ENCODE measurements at regions not wholly inside any gene's neighbourhood (a gene's known extent, or its start where the extent isn't known, plus 50 kb on each side); places are given as distances from the start of the nearest gene placed in this dataset.

DNA sequence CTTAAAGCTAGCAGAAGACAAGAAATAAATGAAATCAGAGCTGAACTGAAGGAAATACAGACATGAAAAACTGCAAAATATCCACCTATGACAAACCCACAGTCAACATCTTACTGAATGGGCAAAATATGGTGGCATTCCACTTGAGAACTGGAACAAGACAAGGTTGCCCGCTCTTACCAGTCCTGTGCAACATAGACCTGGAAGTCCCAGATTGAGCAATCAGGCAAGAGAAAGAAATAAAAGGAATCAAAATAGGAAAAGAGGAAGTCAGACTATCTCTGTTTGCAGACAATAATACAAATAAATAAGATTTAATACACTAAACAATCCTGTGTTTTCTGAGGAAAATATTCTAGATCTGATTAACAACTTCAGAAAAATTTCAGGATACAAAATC, 570.5 kb upstream of the SEMA3D start:
- no peaks in the 10 kb centered on the region for H3K36me3 Mint-ChIP-seq (ENCODE audit: low read depth)
- H3K4me3 Mint-ChIP-seq: no peak overlapping the region
- no peaks in the 10 kb centered on the region for H3K9me3 Mint-ChIP-seq (ENCODE audit: insufficient read depth)
- ChIA-PET CTCF (no interaction called here), POLR2A (no interaction called here)
- no peak for DNase-seq
- no peaks in the 10 kb centered on the region for H3K4me1 Mint-ChIP-seq (ENCODE audit: low read depth)
- ATAC-seq: no peak
- no peaks in the 10 kb centered on the region for H3K27me3 Mint-ChIP-seq (ENCODE audit: low read depth)
- H3K27ac Mint-ChIP-seq: no peak overlapping the region

DNA sequence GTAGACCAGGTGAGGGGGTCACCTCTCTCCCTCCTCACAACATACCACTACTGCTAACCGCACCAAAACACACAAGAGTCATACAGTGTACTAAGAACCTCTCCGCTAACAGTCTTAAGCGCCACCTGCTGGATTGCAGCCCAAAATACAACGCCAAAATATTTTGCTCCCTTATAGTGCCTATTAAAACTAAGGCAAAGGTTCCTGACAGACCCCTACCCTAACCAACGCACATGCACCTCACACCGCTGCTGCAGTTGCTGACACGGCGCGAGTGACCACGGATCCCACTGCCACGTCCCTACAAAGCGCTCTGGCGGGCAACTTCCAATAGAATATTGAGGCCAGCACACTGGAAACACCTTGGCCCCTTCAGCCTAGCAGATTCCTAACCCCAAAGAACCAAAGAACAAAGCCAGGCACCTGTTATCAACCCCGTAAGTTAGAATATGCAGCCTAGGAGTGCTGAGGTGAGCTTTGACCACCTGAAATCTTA, 563.6 kb upstream of the SEMA3D start:
- Mint-ChIP-seq H3K4me3 (no peak overlapping the region), H3K27ac (no peak overlapping the region), H3K9me3 (ENCODE audit: insufficient read depth) (no peaks in the 10 kb centered on the region), H3K36me3 (ENCODE audit: low read depth) (no peaks in the 10 kb centered on the region), H3K27me3 (ENCODE audit: low read depth) (no peaks in the 10 kb centered on the region), H3K4me1 (ENCODE audit: low read depth) (no peaks in the 10 kb centered on the region)
- ATAC-seq (no peak), DNase-seq (no peak)
- ChIA-PET POLR2A (no interaction called here), CTCF (no interaction called here)

DNA sequence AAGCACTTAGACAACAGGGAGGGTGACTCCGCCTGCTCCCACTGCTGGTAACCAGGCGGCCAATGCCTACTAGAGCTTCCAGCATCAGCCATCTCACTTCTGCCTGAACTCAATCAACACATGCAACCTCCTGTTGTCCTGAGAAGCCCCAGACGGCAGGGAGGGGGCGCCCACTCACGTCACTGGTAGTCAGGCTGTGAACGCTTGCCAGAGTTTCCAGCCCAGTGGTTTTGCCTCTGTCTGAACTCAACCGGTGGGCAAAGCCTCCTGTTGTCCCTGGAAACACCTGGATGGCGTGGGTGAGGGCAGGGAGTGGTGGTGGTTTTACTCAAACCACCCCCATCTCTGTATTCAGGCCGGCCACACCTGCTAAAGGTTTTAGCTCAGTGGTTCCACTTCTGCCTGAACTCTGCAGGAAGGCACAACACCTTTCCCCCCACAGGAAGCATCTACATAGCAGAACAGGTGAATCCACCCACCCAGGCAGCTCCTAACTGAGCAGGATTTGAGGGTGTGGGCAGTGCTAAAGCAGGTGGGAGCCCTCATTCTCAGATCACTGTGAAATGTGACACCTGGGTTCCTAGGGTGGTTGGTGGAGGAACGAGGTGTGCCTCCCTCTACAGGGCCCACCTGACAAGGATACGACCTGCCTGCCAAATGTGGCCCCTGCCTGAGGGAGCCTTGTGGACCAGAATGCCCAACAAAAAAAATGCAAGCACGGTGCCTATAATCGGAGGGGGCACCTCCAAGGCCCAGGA, 563.0 kb upstream of the SEMA3D start:
- Mint-ChIP-seq H3K4me1 (ENCODE audit: low read depth) (no peaks in the 10 kb centered on the region), H3K36me3 (ENCODE audit: low read depth) (no peaks in the 10 kb centered on the region), H3K4me3 (no peak overlapping the region), H3K27me3 (ENCODE audit: low read depth) (no peaks in the 10 kb centered on the region), H3K9me3 (ENCODE audit: insufficient read depth) (no peaks in the 10 kb centered on the region), H3K27ac (no peak overlapping the region)
- DNase-seq: no peak
- ATAC-seq: no peak
- POLR2A ChIA-PET: no interaction called here
- CTCF ChIA-PET: no interaction called here

DNA sequence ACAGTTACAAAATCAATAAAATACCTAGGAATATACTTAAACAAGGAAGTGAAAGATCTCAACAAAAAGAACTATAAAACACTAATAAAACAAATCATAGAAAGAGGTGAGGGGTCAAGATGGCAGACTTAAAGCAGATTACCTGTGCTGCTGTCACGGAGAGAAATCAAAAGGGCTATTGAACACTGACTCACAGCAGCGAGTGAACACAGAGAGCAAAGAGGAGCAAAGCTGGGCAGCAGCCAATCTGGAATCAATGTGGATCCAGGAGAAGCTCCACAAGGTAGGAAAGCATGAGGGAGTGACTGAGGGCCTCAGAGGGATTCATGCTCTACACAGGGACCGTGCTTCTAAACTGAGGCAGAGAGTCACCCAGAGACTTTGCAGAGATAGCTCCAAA, 562.0 kb upstream of the SEMA3D start:
- no peak overlapping the region for H3K27ac Mint-ChIP-seq
- no peak for ATAC-seq
- POLR2A ChIA-PET: no interaction called here

DNA sequence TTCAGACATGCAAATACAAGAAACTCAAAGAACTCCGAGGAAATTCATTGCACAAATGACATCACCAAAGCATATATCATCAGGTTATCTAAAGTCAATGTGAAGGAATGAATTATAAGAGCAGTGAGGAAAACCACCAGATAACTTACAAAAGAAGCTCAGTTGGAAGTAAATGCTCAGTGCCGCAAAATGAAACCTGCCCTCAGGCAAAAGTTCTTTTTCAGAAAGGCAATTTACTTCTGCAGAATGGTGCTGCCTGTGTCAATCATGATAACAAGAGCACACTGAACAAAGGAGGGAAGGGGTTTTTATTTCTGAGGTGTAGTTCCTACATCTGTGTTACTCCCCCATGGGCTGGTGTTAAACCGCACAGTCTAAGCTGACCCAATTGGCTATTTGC, 550.6 kb upstream of the SEMA3D start:
- Mint-ChIP-seq H3K27ac (no peak overlapping the region), H3K36me3 (ENCODE audit: low read depth) (no peaks in the 10 kb centered on the region), H3K4me1 (ENCODE audit: low read depth) (no peaks in the 10 kb centered on the region), H3K9me3 (ENCODE audit: insufficient read depth) (peaks cover 3% of the 10 kb centered on the region), H3K4me3 (no peak overlapping the region), H3K27me3 (ENCODE audit: low read depth) (no peaks in the 10 kb centered on the region)
- CTCF ChIA-PET: no interaction called here
- no peak for DNase-seq
- ATAC-seq: no peak
- POLR2A ChIA-PET: no interaction called here

More for the DNA sequence above, 562.0 kb upstream of the SEMA3D start:
- DNase-seq: no peak
- no peaks in the 10 kb centered on the region for H3K36me3 Mint-ChIP-seq (ENCODE audit: low read depth)
- no peaks in the 10 kb centered on the region for H3K9me3 Mint-ChIP-seq (ENCODE audit: insufficient read depth)
- no peak overlapping the region for H3K4me3 Mint-ChIP-seq
- H3K4me1 Mint-ChIP-seq (ENCODE audit: low read depth): no peaks in the 10 kb centered on the region
- H3K27me3 Mint-ChIP-seq (ENCODE audit: low read depth): no peaks in the 10 kb centered on the region
- CTCF ChIA-PET: no interaction called here

DNA sequence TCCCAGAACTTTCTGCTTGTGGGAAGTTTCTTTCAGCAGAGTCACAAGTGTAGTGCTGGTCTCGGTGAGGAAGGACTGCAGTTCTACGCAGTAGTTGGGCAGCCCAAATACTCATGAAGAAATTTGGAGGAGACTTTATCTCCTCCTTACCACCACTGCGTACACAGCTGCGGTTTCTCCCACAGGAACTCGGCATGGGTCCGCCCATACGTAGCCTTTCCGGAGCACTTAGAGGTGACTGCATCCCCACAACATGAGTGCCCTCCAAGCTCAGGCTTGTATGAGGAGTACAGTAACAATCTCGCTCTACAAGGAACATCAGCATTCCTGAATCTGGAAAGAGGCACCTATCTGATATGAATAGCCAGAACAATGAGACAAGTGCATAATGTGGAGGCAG, 549.2 kb upstream of the SEMA3D start:
- POLR2A ChIA-PET: no interaction called here

DNA sequence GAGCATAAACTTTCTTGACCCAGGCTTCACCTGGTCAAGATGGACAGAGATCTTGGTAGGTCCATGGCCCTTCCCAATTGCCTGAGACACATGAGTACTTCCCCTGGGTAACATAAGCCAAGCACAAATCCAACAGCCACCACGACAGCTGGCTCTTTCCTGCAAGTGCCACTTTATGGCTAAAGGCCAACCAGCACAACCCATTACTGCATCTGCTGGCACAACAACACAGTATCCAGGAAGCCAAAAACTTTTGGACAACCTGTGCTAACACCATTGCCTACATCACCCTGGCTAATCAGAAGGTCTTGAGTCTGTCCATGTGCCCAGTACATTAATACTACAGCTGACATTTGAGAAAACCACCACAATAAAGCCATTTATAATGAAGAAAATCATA, 548.0 kb upstream of the SEMA3D start:
- no peak overlapping the region for H3K27ac Mint-ChIP-seq
- no peaks in the 10 kb centered on the region for H3K27me3 Mint-ChIP-seq (ENCODE audit: low read depth)
- ChIA-PET POLR2A (no interaction called here), CTCF (no interaction called here)
- H3K9me3 Mint-ChIP-seq (ENCODE audit: insufficient read depth): peaks cover 3% of the 10 kb centered on the region
- no peaks in the 10 kb centered on the region for H3K36me3 Mint-ChIP-seq (ENCODE audit: low read depth)
- no peak overlapping the region for H3K4me3 Mint-ChIP-seq
- no peak for DNase-seq
- ATAC-seq: no peak
- H3K4me1 Mint-ChIP-seq (ENCODE audit: low read depth): no peaks in the 10 kb centered on the region

More for the DNA sequence above, 549.2 kb upstream of the SEMA3D start:
- no peak for ATAC-seq
- Mint-ChIP-seq H3K4me1 (ENCODE audit: low read depth) (no peaks in the 10 kb centered on the region), H3K9me3 (ENCODE audit: insufficient read depth) (peaks cover 3% of the 10 kb centered on the region), H3K27me3 (ENCODE audit: low read depth) (no peaks in the 10 kb centered on the region), H3K36me3 (ENCODE audit: low read depth) (no peaks in the 10 kb centered on the region), H3K27ac (no peak overlapping the region), H3K4me3 (no peak overlapping the region)
- CTCF ChIA-PET: no interaction called here
- DNase-seq: no peak

DNA sequence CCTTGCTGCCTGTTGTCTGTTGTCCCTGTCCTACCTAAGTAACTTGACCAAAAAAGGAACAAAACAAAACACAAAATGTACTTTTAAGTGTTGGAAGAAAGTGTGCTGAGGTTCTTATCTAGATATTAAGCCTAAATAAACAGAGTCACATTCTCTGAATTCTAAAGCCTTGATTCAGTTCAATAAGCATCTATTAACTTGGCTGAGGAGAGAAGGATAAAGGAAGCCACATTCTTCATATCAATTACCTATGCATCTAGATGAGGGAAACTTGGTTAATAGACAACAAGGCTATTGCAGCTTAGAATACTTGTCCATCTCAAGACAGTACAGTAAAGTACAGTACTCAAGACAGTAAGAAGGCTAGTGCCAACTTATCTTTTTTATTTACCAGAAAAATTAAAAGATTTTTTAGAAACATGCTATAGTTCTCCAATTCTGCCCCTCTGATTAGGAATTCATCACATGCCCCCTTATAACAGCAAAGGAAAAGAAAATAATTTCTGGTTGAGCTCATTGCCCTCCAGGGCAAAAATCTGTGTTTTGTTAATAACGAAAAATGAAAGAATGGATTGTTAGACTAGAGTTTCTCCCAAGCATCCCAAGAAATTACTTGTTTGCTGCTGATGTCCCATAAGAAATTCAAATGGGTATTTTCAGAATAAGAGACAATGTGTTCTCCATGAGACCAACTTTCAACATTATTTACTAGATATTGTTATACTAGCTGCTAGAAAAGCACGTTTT, 546.5 kb upstream of the SEMA3D start:
- Mint-ChIP-seq H3K4me1 (ENCODE audit: low read depth) (no peaks in the 10 kb centered on the region), H3K9me3 (ENCODE audit: insufficient read depth) (peaks cover 3% of the 10 kb centered on the region), H3K36me3 (ENCODE audit: low read depth) (no peaks in the 10 kb centered on the region), H3K27me3 (ENCODE audit: low read depth) (no peaks in the 10 kb centered on the region), H3K27ac (no peak overlapping the region), H3K4me3 (no peak overlapping the region)
- ChIA-PET CTCF (no interaction called here), POLR2A (no interaction called here)
- no peak for DNase-seq
- no peak for ATAC-seq

DNA sequence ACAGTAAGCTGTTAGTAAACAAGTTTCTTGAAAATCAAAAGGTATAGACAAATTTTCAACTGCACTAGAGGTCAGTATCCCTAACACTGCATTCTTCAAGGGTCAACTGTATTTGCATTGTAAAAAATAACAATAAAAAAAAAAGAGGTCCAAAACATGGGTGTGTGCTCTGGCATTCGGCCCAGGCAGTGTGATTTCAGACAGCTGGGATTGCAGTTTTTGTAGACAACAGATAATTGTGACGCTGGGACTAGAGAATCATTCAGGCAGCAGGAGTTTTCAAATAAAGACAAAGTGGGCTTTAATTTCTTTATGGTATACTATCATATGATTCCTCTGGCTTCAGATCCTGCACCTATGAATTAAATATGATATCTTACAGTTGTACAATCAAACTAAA, 543.2 kb upstream of the SEMA3D start:
- Mint-ChIP-seq H3K27me3 (ENCODE audit: low read depth) (no peaks in the 10 kb centered on the region), H3K27ac (no peak overlapping the region), H3K36me3 (ENCODE audit: low read depth) (no peaks in the 10 kb centered on the region), H3K4me1 (ENCODE audit: low read depth) (no peaks in the 10 kb centered on the region), H3K9me3 (ENCODE audit: insufficient read depth) (peaks cover 10% of the 10 kb centered on the region), H3K4me3 (no peak overlapping the region)
- no peak for DNase-seq
- ChIA-PET CTCF (no interaction called here), POLR2A (no interaction called here)
- ATAC-seq: no peak

DNA sequence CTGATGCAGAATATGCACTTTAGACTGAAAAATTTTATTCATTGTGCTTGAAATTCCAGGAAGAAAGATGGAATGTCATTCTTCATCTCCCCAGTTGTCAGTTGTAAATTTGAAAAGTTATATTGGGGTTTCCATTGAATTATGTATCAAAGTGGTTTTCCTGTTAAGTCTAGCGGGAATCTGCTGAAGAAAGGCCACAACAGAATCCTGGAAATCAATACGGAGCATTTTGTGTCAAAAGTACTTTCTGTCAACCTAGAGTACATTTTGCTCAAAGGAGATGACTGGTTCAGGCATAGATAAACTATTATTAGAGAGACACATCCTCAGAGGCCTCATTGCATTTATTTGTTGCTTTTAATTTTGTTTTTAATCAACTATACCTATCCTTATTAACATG, 538.2 kb upstream of the SEMA3D start:
- Mint-ChIP-seq H3K36me3 (ENCODE audit: low read depth) (no peaks in the 10 kb centered on the region), H3K27me3 (ENCODE audit: low read depth) (no peaks in the 10 kb centered on the region), H3K27ac (no peak overlapping the region), H3K4me1 (ENCODE audit: low read depth) (no peaks in the 10 kb centered on the region), H3K9me3 (ENCODE audit: insufficient read depth) (peaks cover 6% of the 10 kb centered on the region), H3K4me3 (no peak overlapping the region)
- ATAC-seq (no peak), DNase-seq (no peak)
- CTCF ChIA-PET: no interaction called here
- POLR2A ChIA-PET: no interaction called here

DNA sequence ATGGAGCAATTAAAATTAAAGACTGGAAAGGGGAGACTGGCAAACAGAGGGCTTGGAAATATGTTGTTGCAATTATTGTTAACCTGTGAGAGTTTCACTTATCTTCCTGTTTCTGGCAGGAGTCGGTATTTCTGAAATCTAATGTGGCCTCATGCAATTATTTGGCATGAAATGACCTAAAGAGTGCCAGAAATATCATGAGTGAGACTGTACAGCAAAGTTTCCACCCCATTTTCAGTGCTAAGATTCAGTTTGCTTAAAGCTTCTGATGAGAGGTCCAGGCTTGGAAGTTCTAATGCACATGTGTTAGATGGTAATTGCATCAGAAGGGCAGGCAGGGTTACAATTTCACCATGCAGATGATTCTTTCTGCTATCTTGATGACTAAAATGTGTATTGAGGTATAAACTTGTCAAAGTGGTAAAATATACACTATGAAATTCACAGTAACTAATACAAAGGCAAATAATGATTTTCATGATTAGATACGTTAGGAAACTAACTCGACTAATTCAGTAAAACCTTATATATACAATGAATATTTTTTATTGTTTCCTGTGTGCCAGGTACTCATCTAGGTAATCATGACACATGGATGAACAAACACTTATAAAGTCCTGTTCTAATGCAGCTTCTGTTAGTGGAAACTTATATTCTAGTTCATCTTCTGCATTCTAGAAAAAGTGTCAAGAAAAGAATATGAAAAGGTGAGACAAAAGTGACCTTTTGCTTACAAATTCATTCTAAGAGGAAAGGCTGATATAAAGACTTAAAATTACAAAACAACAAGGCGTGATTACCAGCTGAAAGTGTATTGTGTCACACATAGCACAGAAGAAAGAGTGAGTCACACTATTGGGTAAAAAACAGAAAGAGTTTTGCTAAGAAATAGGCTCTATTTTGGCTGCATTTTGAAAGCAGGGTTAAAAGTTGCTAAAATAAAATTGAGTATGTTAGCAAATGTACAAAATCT, 533.4 kb upstream of the SEMA3D start:
- no peaks in the 10 kb centered on the region for H3K9me3 Mint-ChIP-seq (ENCODE audit: insufficient read depth)
- ATAC-seq (no peak), DNase-seq (no peak)
- H3K27me3 Mint-ChIP-seq (ENCODE audit: low read depth): no peaks in the 10 kb centered on the region
- POLR2A ChIA-PET: no interaction called here
- H3K4me3 Mint-ChIP-seq: no peak overlapping the region
- H3K27ac Mint-ChIP-seq: no peak overlapping the region
- CTCF ChIA-PET: no interaction called here
- H3K4me1 Mint-ChIP-seq (ENCODE audit: low read depth): no peaks in the 10 kb centered on the region
- H3K36me3 Mint-ChIP-seq (ENCODE audit: low read depth): no peaks in the 10 kb centered on the region

DNA sequence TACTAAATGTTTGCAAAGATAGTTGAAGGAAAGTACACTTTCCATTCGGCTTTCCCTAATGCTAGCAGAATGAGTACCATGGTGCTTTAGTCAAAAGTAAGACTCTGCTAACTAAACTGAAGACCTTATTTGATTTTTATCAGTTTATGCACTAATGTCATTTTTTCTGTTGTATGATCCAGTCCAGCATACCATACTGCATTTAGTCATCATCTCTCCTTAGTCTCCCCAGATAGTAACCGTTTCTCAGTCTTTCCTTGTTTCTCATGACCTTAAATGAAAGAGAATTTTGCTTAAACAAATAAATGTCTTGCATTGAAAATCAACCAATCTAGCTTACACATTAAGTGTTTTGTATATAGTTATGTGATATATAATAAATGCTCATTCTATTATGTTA, 529.5 kb upstream of the SEMA3D start:
- CTCF ChIA-PET: no interaction called here
- no peaks in the 10 kb centered on the region for H3K27me3 Mint-ChIP-seq (ENCODE audit: low read depth)
- H3K36me3 Mint-ChIP-seq (ENCODE audit: low read depth): no peaks in the 10 kb centered on the region
- POLR2A ChIA-PET: no interaction called here
- H3K9me3 Mint-ChIP-seq (ENCODE audit: insufficient read depth): no peaks in the 10 kb centered on the region
- DNase-seq (no peak), ATAC-seq (no peak)
- no peak overlapping the region for H3K4me3 Mint-ChIP-seq
- H3K27ac Mint-ChIP-seq: no peak overlapping the region
- no peaks in the 10 kb centered on the region for H3K4me1 Mint-ChIP-seq (ENCODE audit: low read depth)

Data from activated CD8-positive, alpha-beta T cell treated with anti-CD3 and anti-CD28 coated beads, Interleukin-2, amount 10 ng/mL, durations not matched to agents 7 days and 5 days (primary cell).